ENCODE measurements at regions not wholly inside any gene's neighbourhood (a gene's known extent, or its start where the extent isn't known, plus 50 kb on each side); places are given as distances from the start of the nearest gene placed in this dataset.

DNA sequence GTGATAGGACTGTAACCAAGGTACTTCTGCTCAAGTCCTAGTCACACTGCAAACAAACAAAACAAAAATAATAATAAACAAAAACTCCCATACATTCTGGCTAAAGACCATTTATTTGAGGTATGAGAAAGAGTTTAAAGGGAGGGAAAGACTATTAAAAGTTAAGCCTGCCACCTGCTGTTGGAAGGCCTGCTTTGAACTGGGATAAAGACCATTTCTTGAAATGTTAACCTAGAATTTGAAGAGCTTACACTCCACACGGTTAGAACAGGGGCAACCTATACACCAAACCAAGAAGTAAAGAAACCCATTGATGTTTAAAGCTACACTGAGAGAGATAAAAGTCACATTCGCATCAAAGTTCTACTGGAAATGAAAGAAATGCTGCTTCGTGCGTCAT is 548.7 kb upstream of the DIPK2B start:
- DNase-seq, result no peak

GRCh38 chrX:45748369-45748774 is 547.7 kb upstream of the DIPK2B start:
- DNase-seq, result no peak
- intact Hi-C loops (cut with DNase I), result no loop called here

More for the DNA sequence above, 548.7 kb upstream of the DIPK2B start:
- intact Hi-C loops (cut with DNase I), result no loop called here

DNA sequence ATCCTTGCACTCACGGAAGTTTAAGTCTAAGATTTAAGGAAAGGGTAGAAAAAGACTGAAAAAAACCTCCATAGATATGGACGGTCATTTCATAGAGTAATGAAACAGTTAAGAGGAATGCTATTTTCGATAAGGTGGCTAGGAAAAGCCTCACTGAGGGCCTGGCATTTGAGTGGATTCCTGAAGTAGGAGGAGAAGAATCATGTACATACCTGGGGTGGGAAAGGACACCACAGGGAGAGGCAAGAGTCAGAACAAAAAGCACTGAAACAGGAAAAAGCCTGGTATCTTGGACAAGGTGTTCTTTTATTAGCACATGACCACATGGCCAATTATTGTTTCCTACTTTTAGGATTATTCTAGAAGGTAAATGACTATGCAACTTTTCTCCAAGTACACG is 547.2 kb upstream of the DIPK2B start:
- no peak for DNase-seq

DNA sequence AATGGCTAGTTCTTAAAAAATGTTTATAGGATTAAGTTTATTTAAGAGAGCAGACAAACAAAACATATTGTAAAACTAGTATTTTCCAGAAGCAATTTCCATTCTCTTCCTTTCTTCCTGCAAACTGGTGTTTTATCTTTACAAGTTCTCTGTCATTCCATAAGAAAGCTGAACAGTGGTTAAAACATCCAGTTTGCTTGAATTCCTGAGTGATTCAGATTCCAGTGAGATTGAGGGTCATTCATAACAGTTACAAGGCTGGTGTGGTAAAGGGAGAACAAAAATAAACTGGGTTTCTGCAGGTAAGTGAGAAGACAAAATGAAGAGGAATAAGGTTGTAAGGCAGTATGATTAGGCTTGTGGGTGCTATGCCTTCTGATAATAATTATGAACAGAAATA is 544.8 kb upstream of the DIPK2B start:
- DNase-seq, result no peak
- intact Hi-C loops (cut with DNase I), result no loop called here

More for the DNA sequence above, 547.2 kb upstream of the DIPK2B start:
- intact Hi-C loops (cut with DNase I), result no loop called here

- DNase-seq, result no peak
- intact Hi-C loops (cut with DNase I), result no loop called here
Observed at GRCh38 chrX:45743906-45744625, 543.4 kb upstream of the DIPK2B start.

GRCh38 chrX:45743081-45743533 is 542.4 kb upstream of the DIPK2B start:
- intact Hi-C loops (cut with DNase I), result no loop called here
- peak in 1 of 42 donors; percentile 8 for DNase-seq

DNA sequence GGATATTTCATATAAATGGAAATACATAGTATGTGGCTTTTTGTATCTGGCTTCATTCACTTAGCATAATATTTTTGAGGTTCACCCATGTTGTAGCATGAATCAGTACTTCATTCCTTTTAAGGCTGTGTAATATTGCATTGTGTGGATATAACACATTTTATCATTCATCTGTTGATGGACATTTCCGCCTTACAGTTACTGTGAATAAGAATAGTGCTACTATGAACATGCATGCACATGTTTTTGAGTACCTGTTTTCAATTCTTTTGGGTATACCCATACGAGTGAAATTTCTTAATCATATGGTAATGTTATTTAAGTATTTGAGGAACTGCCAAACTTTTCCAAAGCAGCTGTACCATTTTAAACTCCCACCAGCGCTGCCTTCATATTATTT is 539.6 kb upstream of the DIPK2B start:
- intact Hi-C loops (cut with DNase I), result no loop called here
- no peak for DNase-seq

DNA sequence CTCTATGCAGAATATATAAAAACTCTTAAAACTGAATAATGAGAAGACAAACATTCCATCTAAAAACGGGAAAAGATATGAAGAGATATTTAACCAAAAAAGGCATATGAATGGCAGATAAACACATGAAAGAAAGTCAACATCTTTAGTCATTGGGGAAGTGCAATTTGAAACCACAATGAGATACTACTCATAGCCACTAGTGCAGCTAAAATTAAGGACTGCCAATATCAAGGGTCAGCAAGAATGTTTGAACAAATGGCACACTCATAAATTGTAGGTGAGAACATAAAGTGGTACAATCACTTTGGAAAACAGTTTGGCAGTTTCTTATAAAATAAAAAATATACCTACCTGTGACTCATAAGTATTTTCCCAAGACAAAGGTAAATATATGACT is 534.9 kb upstream of the DIPK2B start:
- intact Hi-C loops (cut with DNase I), result no loop called here
- no peak for DNase-seq

GRCh38 chrX:45731448-45731847 is 530.8 kb upstream of the DIPK2B start:
- DNase-seq, result no peak
- intact Hi-C loops (cut with DNase I), result no loop called here

GRCh38 chrX:45727761-45728160 is 527.1 kb upstream of the DIPK2B start:
- DNase-seq, result no peak
- intact Hi-C loops (cut with DNase I), result no loop called here

DNA sequence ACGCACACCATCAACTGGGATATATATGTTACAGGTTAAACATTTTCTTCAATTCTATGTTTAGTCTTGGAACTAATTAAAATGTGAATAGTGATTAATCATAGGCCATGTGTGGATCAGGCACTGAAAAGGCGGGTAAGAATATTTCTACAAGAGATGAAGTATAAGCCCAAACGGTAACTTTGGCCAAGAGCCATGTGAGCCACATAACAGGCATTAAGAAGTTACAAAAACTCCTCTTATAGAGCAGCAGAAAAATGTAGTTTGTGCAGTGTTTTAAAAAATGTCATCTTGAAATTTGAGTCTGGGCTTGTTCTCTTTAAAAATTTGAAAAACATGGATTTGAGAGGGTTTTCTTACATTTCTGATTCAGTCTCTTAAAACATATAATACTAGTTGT is 521.8 kb upstream of the DIPK2B start:
- no peak for DNase-seq
- intact Hi-C loops (cut with DNase I), result no loop called here

- intact Hi-C loops (cut with DNase I), result no loop called here
- no peak for DNase-seq
Observed at GRCh38 chrX:45719751-45720501, 519.2 kb upstream of the DIPK2B start.

DNA sequence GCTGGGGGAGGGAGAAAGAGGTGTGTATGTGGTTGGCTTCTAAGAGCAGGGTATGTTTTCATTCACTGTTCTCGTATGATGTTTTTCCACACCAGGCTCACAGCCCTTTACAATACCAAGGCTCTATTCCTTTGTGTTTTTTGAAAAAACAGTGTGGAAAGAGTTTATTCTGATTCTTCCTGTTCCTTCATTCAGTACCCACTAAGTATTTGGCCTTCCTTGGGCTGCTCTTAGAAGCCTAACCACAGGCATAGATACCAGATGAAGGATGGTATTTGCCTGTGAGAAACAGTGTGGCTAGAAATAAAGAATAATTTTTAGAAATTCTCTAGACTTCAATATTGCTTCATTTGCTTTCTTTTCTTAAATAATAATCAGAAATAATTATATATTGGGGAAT is 518.0 kb upstream of the DIPK2B start:
- intact Hi-C loops (cut with DNase I), result no loop called here
- DNase-seq, result no peak

GRCh38 chrX:45716750-45717149 is 516.1 kb upstream of the DIPK2B start:
- intact Hi-C loops (cut with DNase I), result no loop called here
- no peak for DNase-seq

- intact Hi-C loops (cut with DNase I), result no loop called here
- DNase-seq, result no peak
Observed at GRCh38 chrX:45715748-45716147, 515.1 kb upstream of the DIPK2B start.

- DNase-seq, result peak in 8 of 42 donors; percentile 0 to 41 (median 10)
- intact Hi-C loops (cut with DNase I), result no loop called here
Observed at GRCh38 chrX:45714866-45715265, 514.2 kb upstream of the DIPK2B start.

GRCh38 chrX:45712067-45712466 is 511.4 kb upstream of the DIPK2B start:
- DNase-seq, result no peak
- intact Hi-C loops (cut with DNase I), result no loop called here

- intact Hi-C loops (cut with DNase I), result no loop called here
Observed at GRCh38 chrX:45711231-45711630, 510.6 kb upstream of the DIPK2B start.

DNA sequence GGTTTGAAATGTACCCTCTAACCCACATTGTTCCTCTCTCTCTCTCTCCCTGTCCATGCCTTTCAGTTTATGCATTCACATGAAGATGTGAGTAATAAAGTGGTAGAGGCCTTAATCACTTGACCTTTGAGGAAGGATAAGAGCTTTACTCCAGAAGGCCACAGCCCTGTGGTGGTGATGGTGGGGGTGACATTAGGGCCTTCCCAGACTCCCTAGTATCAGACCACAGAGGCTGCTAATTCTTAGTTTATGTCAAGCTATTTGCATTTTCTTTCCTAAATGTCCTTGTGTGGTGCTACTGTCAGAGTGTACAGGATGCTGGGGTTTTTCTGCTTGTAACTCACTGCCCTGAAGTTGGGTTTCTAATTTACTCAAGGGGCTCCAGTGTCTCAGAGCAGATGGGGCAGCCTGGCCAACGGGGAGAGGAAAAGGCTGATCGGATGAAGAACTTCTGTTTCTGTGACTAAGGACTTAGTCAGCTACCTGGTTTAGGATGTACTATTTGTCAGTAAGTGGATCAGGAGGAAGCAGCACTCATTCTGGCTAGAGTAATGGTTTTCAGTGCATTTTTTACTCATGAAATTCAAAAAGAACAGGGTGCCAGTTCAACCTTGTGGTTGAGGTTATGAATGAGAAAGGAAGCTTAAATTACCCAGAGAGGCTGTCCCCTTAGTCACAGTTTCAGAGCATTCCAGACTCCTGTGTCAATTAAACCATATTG is 509.6 kb upstream of the DIPK2B start:
- intact Hi-C loops (cut with DNase I), result no loop called here
- DNase-seq, result no peak

More at GRCh38 chrX:45711231-45711630, 510.6 kb upstream of the DIPK2B start:
- DNase-seq, result no peak

DNA sequence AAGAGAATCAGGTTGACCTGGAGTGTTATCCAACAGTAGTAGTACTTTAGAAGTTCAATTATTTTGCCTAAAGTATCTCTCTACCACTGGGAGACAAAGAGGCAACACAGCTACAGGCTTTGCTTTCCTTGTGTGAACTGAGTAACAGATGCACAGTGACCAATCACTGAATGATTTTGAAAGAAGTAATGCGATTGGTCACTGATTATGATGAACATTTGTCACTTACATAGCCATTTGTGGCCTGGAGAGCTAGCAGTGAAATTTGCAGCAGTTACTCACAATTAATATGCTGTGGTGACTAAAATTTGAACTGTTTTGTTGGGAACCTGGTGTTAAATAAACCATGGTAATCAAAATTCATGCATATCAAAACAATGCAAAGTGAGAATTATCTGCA is 508.7 kb upstream of the DIPK2B start:
- DNase-seq, result no peak
- intact Hi-C loops (cut with DNase I), result no loop called here

All from head of caudate nucleus (tissue), 42 donors.